Osteocyte (in vitro differentiated cells): ENCODE measurements at regions not wholly inside any gene's neighbourhood (a gene's known extent, or its start where the extent isn't known, plus 50 kb on each side); places are given as distances from the start of the nearest gene placed in this dataset.

Source experiments
- DNase-seq: peaks from one replicate; pipeline ENCODE4 v3.0.0; 2021; ENCODE audit warnings: mixed read lengths; ENCODE audit not compliant: unreplicated experiment; ENCODE audit errors: extremely low spot score
- H3K27ac Mint-ChIP-seq: one replicate; pipeline ENCODE4 v1.8.0; 2021; ENCODE audit warnings: mild to moderate bottlenecking, mixed read lengths; ENCODE audit not compliant: unreplicated experiment
- H3K27me3 Mint-ChIP-seq: one replicate; pipeline ENCODE4 v1.8.0; 2021; ENCODE audit warnings: mixed read lengths; ENCODE audit not compliant: unreplicated experiment
- H3K36me3 Mint-ChIP-seq: one replicate; pipeline ENCODE4 v1.8.0; 2021; ENCODE audit warnings: mixed read lengths; ENCODE audit not compliant: unreplicated experiment
- H3K4me1 Mint-ChIP-seq: one replicate; pipeline ENCODE4 v1.8.0; 2021; ENCODE audit warnings: mixed read lengths; ENCODE audit not compliant: unreplicated experiment
- H3K4me3 Mint-ChIP-seq: one replicate; pipeline ENCODE4 v1.8.0; 2021; ENCODE audit warnings: mild to moderate bottlenecking, moderate library complexity, mixed read lengths; ENCODE audit not compliant: unreplicated experiment
- H3K9me3 Mint-ChIP-seq: one replicate; pipeline ENCODE4 v1.8.0; 2021; ENCODE audit warnings: mixed read lengths; ENCODE audit not compliant: unreplicated experiment
- TF ChIP-seq, protein P1 (sequence below): fragments of 200-600 bp; sonication (generic); IDR thresholded peaks from 2 replicates; pipeline ENCODE4 v1.5.0; 2021; ENCODE audit warnings: antibody characterized with exemption, mild to moderate bottlenecking, moderate library complexity

DNA sequence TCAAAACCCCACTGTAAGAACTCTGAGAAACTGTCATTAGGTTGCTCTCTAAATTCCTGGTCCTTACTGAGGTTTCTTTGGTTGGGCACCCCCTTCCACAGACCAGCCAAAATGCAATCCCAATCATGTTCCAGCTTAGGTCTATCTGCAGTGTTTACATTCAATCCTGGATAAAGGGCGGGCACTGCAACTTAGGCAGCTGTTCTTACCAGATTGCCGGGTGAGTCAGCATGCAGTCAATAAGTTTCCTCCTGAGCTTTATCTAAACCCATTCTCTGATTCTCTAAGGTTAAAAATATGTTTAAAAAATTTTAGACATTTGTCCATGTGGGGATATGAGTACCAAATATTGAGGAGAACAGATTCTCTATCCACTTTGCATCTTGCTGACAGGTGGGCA is 197.8 kb downstream of the HAO1 start:
- Mint-ChIP-seq H3K27me3 (peaks cover 2% of the 10 kb centered on the region), H3K9me3 (peaks cover 4% of the 10 kb centered on the region), H3K4me1 (no peaks in the 10 kb centered on the region), H3K4me3 (no peak overlapping the region), H3K36me3 (no peaks in the 10 kb centered on the region), H3K27ac (no peak overlapping the region)
- TF ChIP-seq, protein P1, sequence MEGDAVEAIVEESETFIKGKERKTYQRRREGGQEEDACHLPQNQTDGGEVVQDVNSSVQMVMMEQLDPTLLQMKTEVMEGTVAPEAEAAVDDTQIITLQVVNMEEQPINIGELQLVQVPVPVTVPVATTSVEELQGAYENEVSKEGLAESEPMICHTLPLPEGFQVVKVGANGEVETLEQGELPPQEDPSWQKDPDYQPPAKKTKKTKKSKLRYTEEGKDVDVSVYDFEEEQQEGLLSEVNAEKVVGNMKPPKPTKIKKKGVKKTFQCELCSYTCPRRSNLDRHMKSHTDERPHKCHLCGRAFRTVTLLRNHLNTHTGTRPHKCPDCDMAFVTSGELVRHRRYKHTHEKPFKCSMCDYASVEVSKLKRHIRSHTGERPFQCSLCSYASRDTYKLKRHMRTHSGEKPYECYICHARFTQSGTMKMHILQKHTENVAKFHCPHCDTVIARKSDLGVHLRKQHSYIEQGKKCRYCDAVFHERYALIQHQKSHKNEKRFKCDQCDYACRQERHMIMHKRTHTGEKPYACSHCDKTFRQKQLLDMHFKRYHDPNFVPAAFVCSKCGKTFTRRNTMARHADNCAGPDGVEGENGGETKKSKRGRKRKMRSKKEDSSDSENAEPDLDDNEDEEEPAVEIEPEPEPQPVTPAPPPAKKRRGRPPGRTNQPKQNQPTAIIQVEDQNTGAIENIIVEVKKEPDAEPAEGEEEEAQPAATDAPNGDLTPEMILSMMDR = no peak
- DNase-seq = no peak

DNA sequence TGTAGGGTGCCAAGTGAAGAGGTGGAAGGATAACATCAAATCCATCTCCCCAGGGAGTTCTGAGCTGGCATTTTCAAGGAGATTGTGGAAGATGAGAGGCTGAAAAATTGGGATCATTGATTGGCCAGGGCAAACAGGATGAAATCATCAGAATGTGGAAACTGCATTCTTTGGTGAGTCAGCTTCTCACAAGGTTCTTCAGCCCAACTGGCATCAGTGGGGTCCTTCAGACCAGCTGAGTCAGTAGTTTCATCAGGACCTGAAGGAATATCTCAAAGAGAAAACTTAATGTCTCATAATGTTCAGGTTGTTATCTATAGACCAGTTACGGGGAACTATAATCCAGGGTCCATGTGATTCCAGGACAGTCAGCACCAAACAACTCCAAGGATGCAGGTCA is 195.8 kb downstream of the HAO1 start:
- H3K9me3 Mint-ChIP-seq = peaks cover 4% of the 10 kb centered on the region
- no peak for DNase-seq

DNA sequence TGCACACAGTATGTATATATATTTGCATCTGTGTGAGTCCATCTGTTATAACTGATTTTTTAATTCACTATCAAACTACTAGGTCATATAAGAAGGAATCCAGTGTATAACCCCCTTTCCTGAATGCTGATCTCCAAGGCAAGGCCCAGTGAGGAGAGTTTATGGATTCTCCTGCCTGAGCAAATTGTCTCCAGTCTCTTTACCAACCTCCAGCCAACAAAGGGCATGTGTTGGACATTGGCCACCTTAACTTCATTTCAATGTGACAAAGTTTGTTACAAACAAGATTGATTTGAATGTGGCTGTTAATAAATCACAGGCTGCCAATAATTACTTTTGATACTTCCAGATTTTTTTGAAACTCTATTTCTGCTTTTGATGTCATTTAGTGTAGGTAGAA is 191.6 kb downstream of the HAO1 start:
- Mint-ChIP-seq H3K4me3 (no peak overlapping the region), H3K9me3 (peaks cover 4% of the 10 kb centered on the region), H3K27me3 (no peaks in the 10 kb centered on the region), H3K36me3 (no peaks in the 10 kb centered on the region), H3K4me1 (no peaks in the 10 kb centered on the region), H3K27ac (no peak overlapping the region)
- TF ChIP-seq, protein P1 = no peak
- no peak for DNase-seq

More for the DNA sequence above, 195.8 kb downstream of the HAO1 start:
- Mint-ChIP-seq H3K4me1 (no peaks in the 10 kb centered on the region), H3K27ac (no peak overlapping the region), H3K4me3 (no peak overlapping the region), H3K36me3 (no peaks in the 10 kb centered on the region), H3K27me3 (no peaks in the 10 kb centered on the region)
- TF ChIP-seq, protein P1 = no peak

DNA sequence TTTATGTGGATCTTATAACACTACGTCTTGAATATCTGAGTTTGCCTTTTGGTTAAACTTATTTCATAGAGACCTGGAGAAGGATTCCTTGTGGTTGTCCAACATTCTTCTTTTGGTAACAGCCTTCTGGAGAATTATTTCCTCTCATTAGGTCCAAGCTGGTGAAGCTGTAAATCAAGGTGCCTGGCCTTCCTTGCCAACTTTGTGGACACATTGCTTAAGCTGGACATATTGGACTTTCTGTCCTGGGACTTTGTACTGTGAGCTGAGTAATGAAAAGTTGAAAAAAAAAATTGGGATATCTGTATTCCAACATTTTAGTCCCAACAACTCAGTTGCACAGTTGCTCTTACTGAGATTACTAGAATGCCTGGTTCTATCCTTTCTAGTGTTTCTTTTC is 186.2 kb downstream of the HAO1 start:
- Mint-ChIP-seq H3K27ac (no peak overlapping the region), H3K27me3 (no peaks in the 10 kb centered on the region), H3K36me3 (no peaks in the 10 kb centered on the region), H3K4me1 (no peaks in the 10 kb centered on the region), H3K9me3 (no peaks in the 10 kb centered on the region), H3K4me3 (no peak overlapping the region)
- no peak for DNase-seq
- TF ChIP-seq, protein P1 = no peak

DNA sequence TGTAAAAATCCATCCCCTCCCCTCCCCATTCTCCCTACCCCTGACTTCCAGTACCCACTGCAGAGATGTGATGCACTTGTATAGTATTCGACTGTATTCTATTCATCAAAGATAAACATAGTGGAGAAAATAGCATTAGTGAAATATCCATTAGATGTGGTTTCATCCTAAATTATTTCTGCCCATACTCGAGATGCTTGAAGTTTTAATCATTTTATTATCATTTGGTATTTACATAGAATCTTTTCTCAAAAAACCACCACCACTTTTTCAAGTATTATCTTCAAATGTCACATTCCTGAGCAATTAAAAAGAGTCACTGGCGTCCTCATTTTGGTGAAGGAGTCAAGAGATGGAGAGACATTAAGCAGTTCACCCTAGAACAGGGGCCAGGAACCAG is 181.9 kb downstream of the HAO1 start:
- H3K9me3 Mint-ChIP-seq = no peaks in the 10 kb centered on the region

More for the DNA sequence above, 181.9 kb downstream of the HAO1 start:
- Mint-ChIP-seq H3K4me1 (no peaks in the 10 kb centered on the region), H3K27me3 (no peaks in the 10 kb centered on the region), H3K27ac (no peak overlapping the region), H3K4me3 (no peak overlapping the region), H3K36me3 (no peaks in the 10 kb centered on the region)
- DNase-seq = no peak
- TF ChIP-seq, protein P1 = no peak
